ENCODE measurements at regions not wholly inside any gene's neighbourhood (a gene's known extent, or its start where the extent isn't known, plus 50 kb on each side); places are given as distances from the start of the nearest gene placed in this dataset.

DNA sequence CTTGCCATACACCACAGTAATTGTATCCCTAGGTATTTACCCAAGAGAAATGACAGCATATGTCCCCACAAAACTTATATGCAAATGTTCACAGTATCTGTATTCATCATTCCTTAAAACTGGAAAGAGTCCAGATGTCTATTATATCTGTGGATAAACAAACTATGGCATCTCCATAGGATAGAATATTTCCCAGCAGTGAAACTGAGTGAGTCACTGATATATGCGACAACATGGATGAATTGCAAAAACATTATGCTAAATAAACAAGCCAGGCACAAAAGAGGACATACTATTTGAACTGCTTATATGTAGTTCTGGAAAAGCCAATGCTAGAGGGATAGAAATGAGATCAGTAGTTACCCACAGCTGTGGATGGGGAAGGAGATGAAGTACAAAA is 359.4 kb upstream of the DSEL start:
- CTCF ChIA-PET: no interaction called here
- TF ChIP-seq, protein P1, sequence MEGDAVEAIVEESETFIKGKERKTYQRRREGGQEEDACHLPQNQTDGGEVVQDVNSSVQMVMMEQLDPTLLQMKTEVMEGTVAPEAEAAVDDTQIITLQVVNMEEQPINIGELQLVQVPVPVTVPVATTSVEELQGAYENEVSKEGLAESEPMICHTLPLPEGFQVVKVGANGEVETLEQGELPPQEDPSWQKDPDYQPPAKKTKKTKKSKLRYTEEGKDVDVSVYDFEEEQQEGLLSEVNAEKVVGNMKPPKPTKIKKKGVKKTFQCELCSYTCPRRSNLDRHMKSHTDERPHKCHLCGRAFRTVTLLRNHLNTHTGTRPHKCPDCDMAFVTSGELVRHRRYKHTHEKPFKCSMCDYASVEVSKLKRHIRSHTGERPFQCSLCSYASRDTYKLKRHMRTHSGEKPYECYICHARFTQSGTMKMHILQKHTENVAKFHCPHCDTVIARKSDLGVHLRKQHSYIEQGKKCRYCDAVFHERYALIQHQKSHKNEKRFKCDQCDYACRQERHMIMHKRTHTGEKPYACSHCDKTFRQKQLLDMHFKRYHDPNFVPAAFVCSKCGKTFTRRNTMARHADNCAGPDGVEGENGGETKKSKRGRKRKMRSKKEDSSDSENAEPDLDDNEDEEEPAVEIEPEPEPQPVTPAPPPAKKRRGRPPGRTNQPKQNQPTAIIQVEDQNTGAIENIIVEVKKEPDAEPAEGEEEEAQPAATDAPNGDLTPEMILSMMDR (IDR thresholded peaks at IDR 0.05): no peak
- POLR2A ChIA-PET: no interaction called here
- Mint-ChIP-seq H3K36me3 (ENCODE audit: low read depth) (no peaks in the 10 kb centered on the region), H3K27ac (no peak overlapping the region), H3K27me3 (no peaks in the 10 kb centered on the region), H3K9me3 (no peaks in the 10 kb centered on the region), H3K4me3 (no peak overlapping the region), H3K4me1 (ENCODE audit: low read depth) (no peaks in the 10 kb centered on the region)
- DNase-seq (no peak), ATAC-seq (no peak)
- intact Hi-C loops (cut with micrococcal nuclease): no loop called here

DNA sequence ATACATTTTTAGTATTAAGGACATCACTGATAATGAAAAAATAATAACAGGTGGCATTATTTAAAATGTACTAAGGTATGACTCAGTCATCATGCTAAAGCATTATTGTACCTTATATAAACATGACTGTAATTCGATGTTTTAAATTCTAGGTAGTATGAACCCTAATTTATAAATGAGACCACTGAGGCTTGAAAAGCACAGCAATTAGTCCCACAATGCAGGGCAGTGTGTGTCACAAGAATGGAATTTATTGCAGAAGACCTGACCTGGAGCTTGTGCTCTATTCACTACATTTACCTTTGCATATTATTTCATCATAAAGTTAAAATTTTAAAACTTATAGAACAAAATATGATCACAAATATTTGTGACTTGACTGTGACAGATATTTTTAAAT is 358.5 kb upstream of the DSEL start:
- TF ChIP-seq, protein P1 (IDR thresholded peaks at IDR 0.05): no peak
- intact Hi-C loops (cut with micrococcal nuclease): no loop called here
- Mint-ChIP-seq H3K4me1 (ENCODE audit: low read depth) (no peaks in the 10 kb centered on the region), H3K36me3 (ENCODE audit: low read depth) (no peaks in the 10 kb centered on the region), H3K27me3 (no peaks in the 10 kb centered on the region), H3K9me3 (no peaks in the 10 kb centered on the region), H3K27ac (no peak overlapping the region), H3K4me3 (no peak overlapping the region)
- ATAC-seq (no peak), DNase-seq (no peak)
- ChIA-PET CTCF (no interaction called here), POLR2A (no interaction called here)

DNA sequence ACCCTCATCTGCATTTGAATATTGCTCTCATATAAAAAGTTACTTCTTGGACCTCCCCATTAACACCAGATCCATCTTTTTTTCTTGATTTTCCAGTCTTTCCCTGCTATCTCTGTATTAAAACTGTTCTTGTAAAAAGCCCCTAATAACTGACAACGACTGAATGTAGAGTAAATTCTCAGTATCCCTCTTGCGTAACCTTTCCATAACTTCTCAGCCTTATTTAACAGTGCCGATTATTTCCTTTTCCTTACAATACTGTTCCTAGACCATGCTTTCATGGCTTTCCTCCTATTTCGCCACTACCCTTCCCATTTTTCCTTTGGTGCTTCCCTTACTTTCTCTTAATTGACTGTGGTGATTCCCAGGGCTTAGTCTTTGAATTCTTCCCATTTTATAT is 348.9 kb upstream of the DSEL start:
- Mint-ChIP-seq H3K4me3 (no peak overlapping the region), H3K36me3 (ENCODE audit: low read depth) (no peaks in the 10 kb centered on the region), H3K9me3 (no peaks in the 10 kb centered on the region), H3K4me1 (ENCODE audit: low read depth) (no peaks in the 10 kb centered on the region), H3K27me3 (no peaks in the 10 kb centered on the region), H3K27ac (no peak overlapping the region)
- DNase-seq: no peak
- TF ChIP-seq, protein P1 (IDR thresholded peaks at IDR 0.05): no peak
- ChIA-PET POLR2A (no interaction called here), CTCF (no interaction called here)
- ATAC-seq: no peak
- intact Hi-C loops (cut with micrococcal nuclease): no loop called here

DNA sequence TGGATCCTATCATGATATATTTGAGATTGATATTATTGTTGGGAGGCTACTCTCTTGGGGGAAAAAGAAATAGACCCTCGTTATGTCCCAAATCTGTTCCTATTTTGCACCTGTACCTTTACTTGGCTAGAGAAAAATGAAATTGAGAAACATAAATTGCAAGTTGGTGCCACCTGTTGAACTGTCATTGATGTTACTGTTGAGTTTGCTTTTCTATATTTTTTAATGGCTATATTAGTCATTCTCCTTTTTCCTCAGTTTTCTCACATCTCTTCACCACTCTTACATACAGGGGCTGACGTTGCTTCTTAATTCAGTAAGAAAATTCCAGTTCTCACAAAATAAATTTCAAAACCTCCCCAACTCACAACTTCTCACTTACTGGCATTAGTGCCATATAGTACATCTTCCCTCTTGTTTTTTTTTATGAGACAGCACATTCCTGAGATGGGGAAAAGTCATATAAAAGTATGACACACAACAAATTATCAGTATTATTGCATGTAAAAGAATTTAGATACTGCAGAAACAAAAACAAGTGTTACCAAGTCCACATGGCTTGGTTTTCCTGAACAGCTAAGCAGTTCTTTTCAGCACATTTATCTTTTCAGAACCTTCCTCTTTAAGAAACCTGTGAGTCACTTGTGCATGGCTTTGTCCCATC is 348.3 kb upstream of the DSEL start:
- Mint-ChIP-seq H3K27ac (no peak overlapping the region), H3K27me3 (no peaks in the 10 kb centered on the region), H3K4me1 (ENCODE audit: low read depth) (no peaks in the 10 kb centered on the region), H3K4me3 (no peak overlapping the region), H3K36me3 (ENCODE audit: low read depth) (no peaks in the 10 kb centered on the region), H3K9me3 (no peaks in the 10 kb centered on the region)
- ChIA-PET CTCF (no interaction called here), POLR2A (no interaction called here)
- TF ChIP-seq, protein P1 (IDR thresholded peaks at IDR 0.05): no peak
- DNase-seq: no peak
- intact Hi-C loops (cut with micrococcal nuclease): no loop called here
- ATAC-seq: no peak

DNA sequence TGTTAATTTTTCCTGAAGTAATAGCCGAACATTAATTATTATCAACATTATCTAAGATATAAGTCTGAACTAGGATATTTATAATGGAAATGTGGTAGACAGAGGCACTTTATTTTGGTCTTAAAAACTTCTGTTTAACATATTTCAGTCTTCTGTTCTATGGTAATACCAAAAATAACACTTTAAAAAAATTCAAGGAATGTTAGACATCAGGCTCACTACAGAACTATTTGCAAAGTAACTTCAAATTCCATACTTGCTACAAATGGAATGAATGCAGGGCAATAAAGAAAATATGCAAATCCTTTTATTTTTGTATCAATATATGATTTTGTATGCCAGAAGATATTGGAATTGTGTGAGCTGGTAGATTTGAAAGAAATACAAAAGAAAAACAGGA is 345.5 kb upstream of the DSEL start:
- no peak for DNase-seq
- TF ChIP-seq, protein P1 (IDR thresholded peaks at IDR 0.05): no peak
- CTCF ChIA-PET: no interaction called here
- no peak overlapping the region for H3K4me3 Mint-ChIP-seq
- H3K36me3 Mint-ChIP-seq (ENCODE audit: low read depth): no peaks in the 10 kb centered on the region
- H3K9me3 Mint-ChIP-seq: no peaks in the 10 kb centered on the region
- no peak overlapping the region for H3K27ac Mint-ChIP-seq
- intact Hi-C loops (cut with micrococcal nuclease): no loop called here
- POLR2A ChIA-PET: no interaction called here
- H3K27me3 Mint-ChIP-seq: no peaks in the 10 kb centered on the region
- ATAC-seq: no peak
- no peaks in the 10 kb centered on the region for H3K4me1 Mint-ChIP-seq (ENCODE audit: low read depth)

All from activated CD8-positive, alpha-beta T cell treated with anti-CD3 and anti-CD28 coated beads for 36 hours (primary cell).